Dedifferentiated amniotic fluid mesenchymal stem cell (primary cell): ENCODE measurements at regions not wholly inside any gene's neighbourhood (a gene's known extent, or its start where the extent isn't known, plus 50 kb on each side); places are given as distances from the start of the nearest gene placed in this dataset.

ENCODE experiments used
- DNase-seq: peaks from one replicate; pipeline ENCODE4 v3.0.0-alpha.2; 2016; ENCODE audit errors: extremely low spot score

- DNase-seq: no peak
Observed at GRCh38 chr1:194175251-194175650, 988.8 kb upstream of the B3GALT2 start.

- no peak for DNase-seq
Observed at GRCh38 chr1:194174528-194174927, 988.1 kb upstream of the B3GALT2 start.

- DNase-seq: no peak
Observed at GRCh38 chr1:194171596-194171995, 985.2 kb upstream of the B3GALT2 start.

GRCh38 chr1:194167956-194168640 lies 981.7 kb upstream of the B3GALT2 start:
- DNase-seq: peak; percentile 25

- DNase-seq: no peak
Observed at GRCh38 chr1:194164755-194165154, 978.3 kb upstream of the B3GALT2 start.

- no peak for DNase-seq
Observed at GRCh38 chr1:194161591-194161990, 975.2 kb upstream of the B3GALT2 start.

- DNase-seq: no peak
Observed at GRCh38 chr1:194159941-194160340, 973.5 kb upstream of the B3GALT2 start.

GRCh38 chr1:194155962-194156361 lies 969.5 kb upstream of the B3GALT2 start:
- no peak for DNase-seq

- DNase-seq: no peak
Observed at GRCh38 chr1:194151056-194151455, 964.6 kb upstream of the B3GALT2 start.

- no peak for DNase-seq
Observed at GRCh38 chr1:194150242-194150641, 963.8 kb upstream of the B3GALT2 start.

GRCh38 chr1:194133152-194133551 lies 946.7 kb upstream of the B3GALT2 start:
- no peak for DNase-seq

- DNase-seq: no peak
Observed at GRCh38 chr1:194118086-194118485, 931.7 kb upstream of the B3GALT2 start.

- no peak for DNase-seq
Observed at GRCh38 chr1:194117582-194117981, 931.2 kb upstream of the B3GALT2 start.

- DNase-seq: no peak
Observed at GRCh38 chr1:194114288-194114687, 927.9 kb upstream of the B3GALT2 start.

- DNase-seq: no peak
Observed at GRCh38 chr1:194105381-194105780, 919.0 kb upstream of the B3GALT2 start.

GRCh38 chr1:194104247-194104844 lies 917.9 kb upstream of the B3GALT2 start:
- no peak for DNase-seq

GRCh38 chr1:194103516-194104246 lies 917.3 kb upstream of the B3GALT2 start:
- DNase-seq: no peak

- DNase-seq: no peak
Observed at GRCh38 chr1:194103101-194103500, 916.7 kb upstream of the B3GALT2 start.

- DNase-seq: no peak
Observed at GRCh38 chr1:194102607-194103006, 916.2 kb upstream of the B3GALT2 start.

GRCh38 chr1:194084755-194085154 lies 898.3 kb upstream of the B3GALT2 start:
- no peak for DNase-seq

- no peak for DNase-seq
Observed at GRCh38 chr1:194081444-194081843, 895.0 kb upstream of the B3GALT2 start.

GRCh38 chr1:194080826-194081225 lies 894.4 kb upstream of the B3GALT2 start:
- DNase-seq: no peak

GRCh38 chr1:194078765-194079164 lies 892.4 kb upstream of the B3GALT2 start:
- no peak for DNase-seq
